Prostate gland (tissue), 2 donors: ENCODE measurements at regions not wholly inside any gene's neighbourhood (a gene's known extent, or its start where the extent isn't known, plus 50 kb on each side); places are given as distances from the start of the nearest gene placed in this dataset.

Source experiments
- DNase-seq: peaks from one replicate; pipeline ENCODE4 v3.0.0-alpha.2; 2019; ENCODE audit warnings: low spot score
- H3K27ac ChIP-seq, 2 donors: fragments of 200-600 bp; sonication (generic); 2 replicates each; pipeline ENCODE4 v1.5.1; 2017 to 2019
- H3K27me3 ChIP-seq: fragments of 200-600 bp; sonication (generic); replicated peaks from 2 replicates; pipeline ENCODE4 v1.5.1; 2019; ENCODE audit not compliant: insufficient read depth
- H3K36me3 ChIP-seq, 2 donors: fragments of 200-600 bp; sonication (generic); 1 replicate in 1 of 2; 2 replicates in 1 of 2; pipeline versions ENCODE4 v1.5.1 to v1.8.1; 2017 to 2019
- H3K4me1 ChIP-seq: fragments of 200-600 bp; sonication (generic); replicated peaks from 2 replicates; pipeline ENCODE4 v1.5.1; 2019
- H3K4me3 ChIP-seq, 2 donors: fragments of 200-600 bp; sonication (generic); 2 replicates each; pipeline ENCODE4 v1.5.1; 2017 to 2019
- H3K9me3 ChIP-seq: fragments of 200-600 bp; sonication (generic); 2 replicates; pipeline ENCODE4 v1.5.1; 2017
- CTCF ChIP-seq, 4 experiments: fragments of 200-600 bp in 2 of 4; fragments of 450-650 bp in 2 of 4; sonication (generic) in 2 of 4; IDR thresholded peaks; 1 replicate in 3 of 4; 2 replicates in 1 of 4; pipeline ENCODE4 v1.5.1; 2016 to 2019; ENCODE audit warnings: antibody characterized with exemption in 4 of 4, mild to moderate bottlenecking in 2 of 4, moderate library complexity in 2 of 4
- POLR2A ChIP-seq: fragments of 450-650 bp; IDR thresholded peaks from one replicate; pipeline ENCODE4 v1.6.1; 2016; ENCODE audit warnings: antibody characterized with exemption, mild to moderate bottlenecking
- POLR2AphosphoS5 ChIP-seq: sonication (generic); formaldehyde crosslinking; IDR thresholded peaks from one replicate; pipeline ENCODE4 v1.6.1; 2017; ENCODE audit warnings: antibody characterized with exemption
- WGBS: methylation state at CpG from one replicate; pipeline ENCODE4 v1.1.5; 2018; 5-methylcytosine and 5-hydroxymethylcytosine counted together
- intact Hi-C: fragments of 100-400 bp; cut with DNase I; formaldehyde crosslinking; loops from one replicate; pipeline ENCODE4 v1.14.2; 2022

- Histone ChIP-seq H3K27me3 (no peaks in the 10 kb centered on the region), H3K4me3 (no peak overlapping the region), H3K4me1 (no peaks in the 10 kb centered on the region), H3K9me3 (no peaks in the 10 kb centered on the region), H3K27ac (no peak overlapping the region), H3K36me3 (no peaks in the 10 kb centered on the region)
- intact Hi-C loops = no loop called here
- 90% methylated on average over 21 of the region's 24 CpGs for WGBS
- DNase-seq = no peak
- no peak for TF ChIP-seq POLR2AphosphoS5
- TF ChIP-seq POLR2A = no peak
These were observed 63.3 kb upstream of the ZNF236 start for GRCh38 chr18:76759056-76759455.

- H3K9me3 ChIP-seq = no peaks in the 10 kb centered on the region
- H3K27me3 ChIP-seq = no peaks in the 10 kb centered on the region
- no peak overlapping the region for H3K4me3 ChIP-seq
- no peaks in the 10 kb centered on the region for H3K36me3 ChIP-seq
- peak overlapping the region; percentile 52 to 63 for H3K27ac ChIP-seq
- 82% methylated on average over 15 of the region's 15 CpGs for WGBS
- TF ChIP-seq CTCF (IDR thresholded peaks at IDR 0.05) (no peak), POLR2A (no peak), POLR2AphosphoS5 (no peak)
- H3K4me1 ChIP-seq = no peaks in the 10 kb centered on the region
- intact Hi-C loops = no loop called here
- DNase-seq = no peak
These were observed 64.4 kb upstream of the ZNF236 start for GRCh38 chr18:76757925-76758324.

DNA sequence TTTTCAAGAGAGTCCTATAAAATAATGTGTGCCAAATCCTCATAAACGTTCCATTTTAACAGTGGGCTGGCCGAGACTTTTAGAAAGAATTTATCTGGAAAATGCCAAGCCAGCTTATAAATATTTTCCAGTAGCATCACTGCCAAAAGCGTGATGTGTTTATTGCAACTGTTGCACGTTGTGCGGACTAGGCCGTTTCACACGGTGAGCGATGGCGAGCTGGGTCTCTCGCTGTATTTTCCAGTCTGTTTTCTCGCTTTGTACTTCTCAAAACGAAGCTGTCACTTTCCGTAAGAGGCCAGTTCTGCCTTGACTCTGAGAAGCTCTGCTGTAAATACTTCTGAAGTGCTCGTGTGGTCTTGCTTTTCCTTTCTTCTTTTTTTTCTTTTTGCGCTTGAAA is 65.0 kb upstream of the ZNF236 start:
- Histone ChIP-seq H3K9me3 (no peaks in the 10 kb centered on the region), H3K27ac (peak overlapping the region; percentile 52 to 63), H3K4me3 (no peak overlapping the region), H3K36me3 (no peaks in the 10 kb centered on the region), H3K4me1 (no peaks in the 10 kb centered on the region), H3K27me3 (no peaks in the 10 kb centered on the region)
- 7% methylated on average over 15 of the region's 15 CpGs for WGBS
- DNase-seq = no peak
- TF ChIP-seq CTCF (IDR thresholded peaks at IDR 0.05) (no peak), POLR2AphosphoS5 (no peak), POLR2A (no peak)
- intact Hi-C loops = no loop called here

- H3K36me3 ChIP-seq = no peaks in the 10 kb centered on the region
- H3K9me3 ChIP-seq = no peaks in the 10 kb centered on the region
- no peak overlapping the region for H3K4me3 ChIP-seq
- TF ChIP-seq POLR2A = no peak
- TF ChIP-seq POLR2AphosphoS5 = peak; percentile 52
- WGBS = 44% methylated on average over 23 of the region's 23 CpGs
- no peaks in the 10 kb centered on the region for H3K27me3 ChIP-seq
- peak; percentile 54 for DNase-seq
- H3K4me1 ChIP-seq = no peaks in the 10 kb centered on the region
- intact Hi-C loops = no loop called here
- H3K27ac ChIP-seq = peak overlapping the region; percentile 52 to 67
These were observed 65.7 kb upstream of the ZNF236 start for GRCh38 chr18:76756531-76757253.

GRCh38 chr18:76754351-76754750 is 68.0 kb upstream of the ZNF236 start:
- intact Hi-C loops = no loop called here

More at GRCh38 chr18:76754351-76754750, 68.0 kb upstream of the ZNF236 start:
- H3K27me3 ChIP-seq = no peaks in the 10 kb centered on the region
- 53% methylated on average over 8 of the region's 8 CpGs for WGBS
- TF ChIP-seq POLR2A = no peak
- no peak for TF ChIP-seq CTCF (IDR thresholded peaks at IDR 0.05)
- TF ChIP-seq POLR2AphosphoS5 = no peak
- DNase-seq = no peak
- no peaks in the 10 kb centered on the region for H3K36me3 ChIP-seq
- H3K4me1 ChIP-seq = no peaks in the 10 kb centered on the region
- H3K9me3 ChIP-seq = no peaks in the 10 kb centered on the region
- no peak overlapping the region for H3K27ac ChIP-seq
- H3K4me3 ChIP-seq = no peak overlapping the region
